ENCODE measurements at regions not wholly inside any gene's neighbourhood (a gene's known extent, or its start where the extent isn't known, plus 50 kb on each side); places are given as distances from the start of the nearest gene placed in this dataset.

- no peaks in the 10 kb centered on the region for H4K20me1 ChIP-seq (replicated peaks; ENCODE audit: control insufficient read depth, extremely low read depth, insufficient read depth, low read length)
- POLR2A ChIA-PET, result no interaction called here
- H3K9me3 ChIP-seq (replicated peaks; ENCODE audit: control insufficient read depth, insufficient read depth, low read length), result no peaks in the 10 kb centered on the region
- no peak for FAIRE-seq
- H3K36me3 ChIP-seq (ENCODE audit: control insufficient read depth in 2 of 2, extremely low read depth in 1 of 2, insufficient read depth in 2 of 2, low read length in 2 of 2), result no peaks in the 10 kb centered on the region
- no peak overlapping the region for H3K9ac ChIP-seq (replicated peaks; ENCODE audit: extremely low read depth, insufficient read depth, low read length)
- TF ChIP-seq CTCF (IDR thresholded peaks at IDR 0.05; ENCODE audit: extremely low read depth in 1 of 2, insufficient read depth in 1 of 2, low read depth in 1 of 2, low read length in 2 of 2), result no peak
- TF ChIP-seq FOS (IDR thresholded peaks at IDR 0.05; ENCODE audit: borderline replicate concordance, insufficient read depth, low read length), result no peak
- no peak for TF ChIP-seq JUN (IDR thresholded peaks at IDR 0.05; ENCODE audit: borderline replicate concordance, insufficient read depth, insufficient read length, low read depth)
- TF ChIP-seq, protein P1, sequence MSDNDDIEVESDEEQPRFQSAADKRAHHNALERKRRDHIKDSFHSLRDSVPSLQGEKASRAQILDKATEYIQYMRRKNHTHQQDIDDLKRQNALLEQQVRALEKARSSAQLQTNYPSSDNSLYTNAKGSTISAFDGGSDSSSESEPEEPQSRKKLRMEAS (IDR thresholded peaks at IDR 0.05; ENCODE audit: insufficient read depth, insufficient read length), result no peak
- no peak for TF ChIP-seq MYC (IDR thresholded peaks at IDR 0.05; ENCODE audit: low read depth, low read length)
- TF ChIP-seq GATA2 (IDR thresholded peaks at IDR 0.05; ENCODE audit: insufficient read depth, insufficient read length, low read depth, low read length), result no peak
- no peak for TF ChIP-seq EZH2 (IDR thresholded peaks at IDR 0.05; ENCODE audit: borderline replicate concordance, low read depth, low read length, severe bottlenecking)
- no peak for TF ChIP-seq POLR2A (IDR thresholded peaks at IDR 0.05; ENCODE audit: low read depth, low read length)
- TF ChIP-seq POLR2AphosphoS5 (IDR thresholded peaks at IDR 0.05; ENCODE audit: insufficient read depth, low read depth, low read length), result no peak
- no TSS peak for BruUV-seq (replicated peaks)
- H3K9me1 ChIP-seq (replicated peaks; ENCODE audit: control insufficient read depth, extremely low read depth, insufficient read depth, low read length), result no peaks in the 10 kb centered on the region
- dilution Hi-C loops (cut with MboI; ENCODE audit: extremely low pct_ligation_motif_present, low sequenced_read_pairs) (no loop called here), intact Hi-C loops (cut with micrococcal nuclease) (no loop called here)
- H2AFZ ChIP-seq (ENCODE audit: low read depth, low read length), result no peak overlapping the region
- no peak overlapping the region for H3K4me2 ChIP-seq (ENCODE audit: insufficient read depth, low read length)
- peak; percentile 39 for DNase-seq (ENCODE audit: low read depth, low spot score)
- H3K4me3 ChIP-seq (replicated peaks in 1 of 3; ENCODE audit: insufficient read depth in 1 of 3, low read depth in 1 of 3, low read length in 3 of 3), result no peak overlapping the region
- H3K4me1 ChIP-seq (ENCODE audit: control insufficient read depth, extremely low read depth, insufficient read depth, low read length), result no peaks in the 10 kb centered on the region
- H3K27me3 ChIP-seq (ENCODE audit: control insufficient read depth in 2 of 2, insufficient read depth in 2 of 2, low read length in 2 of 2), result no peaks in the 10 kb centered on the region
- H3K79me2 ChIP-seq (ENCODE audit: control insufficient read depth, insufficient read depth, low read length), result no peaks in the 10 kb centered on the region
- no peak overlapping the region for H3K27ac ChIP-seq (ENCODE audit: insufficient read depth, low read depth, low read length)
- CTCF ChIA-PET, result no interaction called here
These were observed 744.5 kb upstream of the FAM241A start for GRCh38 chr4:111400741-111401140.

Data from endothelial cell of umbilical vein (primary cell).